GM21723 (cell line): ENCODE measurements at regions not wholly inside any gene's neighbourhood (a gene's known extent, or its start where the extent isn't known, plus 50 kb on each side); places are given as distances from the start of the nearest gene placed in this dataset.

ENCODE experiments used
- ATAC-seq: cut with Tn5 transposase; IDR thresholded peaks from one replicate; pipeline ENCODE4 v1.9.1; 2021; ENCODE audit warnings: mild to moderate bottlenecking, moderate library complexity; ENCODE audit not compliant: unreplicated experiment

GRCh38 chr1:233514946-233515391 lies 98.9 kb upstream of the KCNK1 start:
- ATAC-seq: no peak

GRCh38 chr1:233516732-233517131 lies 97.2 kb upstream of the KCNK1 start:
- ATAC-seq: no peak

- ATAC-seq: no peak
Measured at GRCh38 chr1:233518344-233518743, 95.6 kb upstream of the KCNK1 start.

- ATAC-seq: no peak
Measured at GRCh38 chr1:233520261-233521191, 93.4 kb upstream of the KCNK1 start.

- no peak for ATAC-seq
Measured at GRCh38 chr1:233523047-233523446, 90.9 kb upstream of the KCNK1 start.

- no peak for ATAC-seq
Measured at GRCh38 chr1:233527818-233528217, 86.1 kb upstream of the KCNK1 start.

- ATAC-seq: no peak
Measured at GRCh38 chr1:233530665-233531386, 83.1 kb upstream of the KCNK1 start.

- ATAC-seq: no peak
Measured at GRCh38 chr1:233540816-233541215, 73.1 kb upstream of the KCNK1 start.

- ATAC-seq: no peak
Measured at GRCh38 chr1:233543338-233544255, 70.3 kb upstream of the KCNK1 start.

- ATAC-seq: no peak
Measured at GRCh38 chr1:233544304-233544703, 69.6 kb upstream of the KCNK1 start.

GRCh38 chr1:233547726-233548125 lies 66.2 kb upstream of the KCNK1 start:
- ATAC-seq: no peak

GRCh38 chr1:233549404-233549803 lies 64.5 kb upstream of the KCNK1 start:
- no peak for ATAC-seq

GRCh38 chr1:233549917-233550316 lies 64.0 kb upstream of the KCNK1 start:
- no peak for ATAC-seq

GRCh38 chr1:233554037-233554436 lies 59.9 kb upstream of the KCNK1 start:
- ATAC-seq: no peak

GRCh38 chr1:233561708-233562426 lies 52.0 kb upstream of the KCNK1 start:
- no peak for ATAC-seq
